Skeletal muscle tissue (tissue), 3 donors: ENCODE measurements at regions not wholly inside any gene's neighbourhood (a gene's known extent, or its start where the extent isn't known, plus 50 kb on each side); places are given as distances from the start of the nearest gene placed in this dataset.
"Not testable (repeated sequence)": the region's sequence is repeated elsewhere in the genome, so short reads cannot be mapped to it uniquely, and the experiment has no call there.

ENCODE experiments used
- H3K27ac ChIP-seq: one replicate; pipeline ENCODE4 v1.7.0; 2013; ENCODE audit warnings: mild to moderate bottlenecking, low read depth, low read length, inconsistent platforms
- H3K27me3 ChIP-seq, 3 donors: one replicate each; pipeline ENCODE4 v1.7.0; 2013; ENCODE audit warnings: low read length in 3 of 3; ENCODE audit not compliant: control insufficient read depth in 3 of 3, insufficient read depth in 3 of 3
- H3K36me3 ChIP-seq, 3 donors: one replicate each; pipeline ENCODE4 v1.7.0; 2013; ENCODE audit warnings: low read length in 3 of 3; ENCODE audit not compliant: control insufficient read depth in 3 of 3, insufficient read depth in 3 of 3
- H3K4me1 ChIP-seq, 3 donors: one replicate each; pipeline ENCODE4 v1.7.0; 2013; ENCODE audit warnings: low read length in 3 of 3, mild to moderate bottlenecking in 3 of 3; ENCODE audit not compliant: control insufficient read depth in 3 of 3, insufficient read depth in 3 of 3
- H3K4me3 ChIP-seq, 3 donors: one replicate each; pipeline ENCODE4 v1.7.0; 2013; ENCODE audit warnings: low read length in 3 of 3
- H3K9ac ChIP-seq, 3 donors: one replicate each; pipeline ENCODE4 v1.7.0; 2013; ENCODE audit warnings: low read length in 3 of 3, mild to moderate bottlenecking in 3 of 3, moderate library complexity in 2 of 3, low read depth in 1 of 3
- H3K9me3 ChIP-seq, 3 donors: one replicate each; pipeline ENCODE4 v1.7.0; 2013; ENCODE audit warnings: low read length in 3 of 3; ENCODE audit not compliant: control insufficient read depth in 3 of 3
- donor health status: Osteomylitis.

GRCh38 chr2:128666596-128666995 lies 347.9 kb upstream of the HS6ST1 start:
- H3K9ac ChIP-seq, result no peak overlapping the region
- no peaks in the 10 kb centered on the region for H3K36me3 ChIP-seq
- H3K4me1 ChIP-seq, result no peaks in the 10 kb centered on the region
- peaks cover 0 to 14% (median 5%) of the 10 kb centered on the region in 3 donors for H3K27me3 ChIP-seq
- H3K27ac ChIP-seq, result no peak overlapping the region
- H3K9me3 ChIP-seq, result no peaks in the 10 kb centered on the region
- no peak overlapping the region for H3K4me3 ChIP-seq

GRCh38 chr2:128667391-128667790 lies 348.7 kb upstream of the HS6ST1 start:
- H3K9me3 ChIP-seq, result no peaks in the 10 kb centered on the region

GRCh38 chr2:128668946-128669345 lies 350.3 kb upstream of the HS6ST1 start:
- Histone ChIP-seq H3K9me3 (no peaks in the 10 kb centered on the region), H3K27me3 (peaks cover 0 to 9% (median 0%) of the 10 kb centered on the region in 3 donors), H3K27ac (no peak overlapping the region), H3K9ac (no peak overlapping the region), H3K4me3 (no peak overlapping the region), H3K4me1 (no peaks in the 10 kb centered on the region), H3K36me3 (no peaks in the 10 kb centered on the region)

More at GRCh38 chr2:128667391-128667790, 348.7 kb upstream of the HS6ST1 start:
- no peak overlapping the region for H3K27ac ChIP-seq
- no peak overlapping the region for H3K4me3 ChIP-seq
- no peaks in the 10 kb centered on the region for H3K4me1 ChIP-seq
- H3K36me3 ChIP-seq, result no peaks in the 10 kb centered on the region
- H3K27me3 ChIP-seq, result peaks cover 0 to 14% (median 5%) of the 10 kb centered on the region in 3 donors
- no peak overlapping the region for H3K9ac ChIP-seq

GRCh38 chr2:128670066-128670465 lies 351.4 kb upstream of the HS6ST1 start:
- no peak overlapping the region for H3K4me3 ChIP-seq
- H3K9ac ChIP-seq, result no peak overlapping the region
- H3K4me1 ChIP-seq, result no peaks in the 10 kb centered on the region
- no peaks in the 10 kb centered on the region for H3K36me3 ChIP-seq
- H3K9me3 ChIP-seq, result peaks cover 0 to 5% (median 0%) of the 10 kb centered on the region in 3 donors
- H3K27me3 ChIP-seq, result peaks cover 0 to 6% (median 0%) of the 10 kb centered on the region in 3 donors
- no peak overlapping the region for H3K27ac ChIP-seq

- H3K36me3 ChIP-seq, H3K4me3 ChIP-seq, H3K27ac ChIP-seq, H3K9ac ChIP-seq, H3K9me3 ChIP-seq, H3K27me3 ChIP-seq, H3K4me1 ChIP-seq: not testable (repeated sequence)
These were observed 353.5 kb upstream of the HS6ST1 start for GRCh38 chr2:128671981-128672757.

- not testable (repeated sequence) for H3K9ac ChIP-seq, H3K36me3 ChIP-seq, H3K27me3 ChIP-seq, H3K4me3 ChIP-seq, H3K27ac ChIP-seq, H3K9me3 ChIP-seq, H3K4me1 ChIP-seq
These were observed 361.0 kb upstream of the HS6ST1 start for GRCh38 chr2:128679680-128680079.

- Histone ChIP-seq H3K4me3 (no peak overlapping the region), H3K4me1 (no peaks in the 10 kb centered on the region), H3K9ac (no peak overlapping the region), H3K9me3 (no peaks in the 10 kb centered on the region), H3K36me3 (no peaks in the 10 kb centered on the region), H3K27me3 (peaks cover 0 to 4% (median 0%) of the 10 kb centered on the region in 3 donors), H3K27ac (no peak overlapping the region)
These were observed 362.8 kb upstream of the HS6ST1 start for GRCh38 chr2:128681507-128681906.

- Histone ChIP-seq H3K9me3 (no peaks in the 10 kb centered on the region), H3K27ac (no peak overlapping the region), H3K9ac (no peak overlapping the region), H3K4me3 (no peak overlapping the region), H3K4me1 (no peaks in the 10 kb centered on the region), H3K36me3 (no peaks in the 10 kb centered on the region), H3K27me3 (peaks cover 0 to 4% (median 0%) of the 10 kb centered on the region in 3 donors)
These were observed 363.6 kb upstream of the HS6ST1 start for GRCh38 chr2:128682266-128682665.

- Histone ChIP-seq H3K4me1 (no peaks in the 10 kb centered on the region), H3K27me3 (peaks cover 0 to 4% (median 0%) of the 10 kb centered on the region in 3 donors), H3K27ac (no peak overlapping the region), H3K9ac (no peak overlapping the region), H3K9me3 (no peaks in the 10 kb centered on the region), H3K4me3 (no peak overlapping the region), H3K36me3 (no peaks in the 10 kb centered on the region)
These were observed 364.1 kb upstream of the HS6ST1 start for GRCh38 chr2:128682729-128683284.

GRCh38 chr2:128684523-128684922 lies 365.9 kb upstream of the HS6ST1 start:
- Histone ChIP-seq H3K36me3 (no peaks in the 10 kb centered on the region), H3K4me3 (no peak overlapping the region)

More at GRCh38 chr2:128684523-128684922, 365.9 kb upstream of the HS6ST1 start:
- no peaks in the 10 kb centered on the region for H3K9me3 ChIP-seq
- no peak overlapping the region for H3K9ac ChIP-seq
- H3K27ac ChIP-seq, result no peak overlapping the region
- H3K27me3 ChIP-seq, result peaks cover 0 to 4% (median 0%) of the 10 kb centered on the region in 3 donors
- no peaks in the 10 kb centered on the region for H3K4me1 ChIP-seq
